ENCODE measurements at regions not wholly inside any gene's neighbourhood (a gene's known extent, or its start where the extent isn't known, plus 50 kb on each side); places are given as distances from the start of the nearest gene placed in this dataset.

GRCh38 chr10:36476399-36476798, 649.0 kb upstream of the ANKRD30A start:
- ATAC-seq = no peak

More at GRCh38 chr10:36476399-36476798, 649.0 kb upstream of the ANKRD30A start:
- H3K4me3 ChIP-seq (replicated peaks in 1 of 2; ENCODE audit: low read depth in 1 of 2, low read length in 2 of 2) = no peak overlapping the region
- H3K9ac ChIP-seq (ENCODE audit: low read length) = no peak overlapping the region
- no peak overlapping the region for H3K27ac ChIP-seq (ENCODE audit: low read depth, low read length)
- BruUV-seq (replicated peaks) = no TSS peak
- TF ChIP-seq SRF (IDR thresholded peaks at IDR 0.05; ENCODE audit: low read depth) (no peak), ZFX (IDR thresholded peaks at IDR 0.05) (no peak), MAX (IDR thresholded peaks at IDR 0.05) (no peak), CBX3 (IDR thresholded peaks at IDR 0.05; ENCODE audit: low read depth) (no peak), SIN3A (IDR thresholded peaks at IDR 0.05; ENCODE audit: low read depth) (no peak), REST (IDR thresholded peaks at IDR 0.05; ENCODE audit: low read depth) (no peak), ZNF274 (IDR thresholded peaks at IDR 0.05; ENCODE audit: low read depth, low read length) (no peak), JUND (IDR thresholded peaks at IDR 0.05) (no peak), POLR2A (IDR thresholded peaks at IDR 0.05; ENCODE audit: borderline replicate concordance, extremely low read depth, insufficient read depth, insufficient read length) (no peak), TCF7L2 (IDR thresholded peaks at IDR 0.05; ENCODE audit: borderline replicate concordance, extremely low read depth, insufficient read depth, insufficient read length) (no peak)
- intact Hi-C loops (cut with micrococcal nuclease) = no loop called here
- H4K20me1 ChIP-seq (ENCODE audit: insufficient read depth) = no peaks in the 10 kb centered on the region
- H3K9me2 ChIP-seq (ENCODE audit: insufficient read depth) = no peaks in the 10 kb centered on the region
- H3K27me3 ChIP-seq (ENCODE audit: insufficient read depth, low read length) = no peaks in the 10 kb centered on the region
- ChIA-PET RAD21 (ENCODE audit: low non-redundant PET in 1 of 2, low total read pairs in 2 of 2, uncharacterized antibody in 2 of 2, unreplicated experiment in 2 of 2) (no interaction called here), CTCF (no interaction called here), POLR2A (no interaction called here)
- H3K79me2 ChIP-seq (ENCODE audit: insufficient read depth, low read length) = no peaks in the 10 kb centered on the region
- H2AFZ ChIP-seq (ENCODE audit: low read depth, low read length, poor library complexity, severe bottlenecking) = no peak overlapping the region
- no peak overlapping the region for H3K4me2 ChIP-seq (ENCODE audit: low read length)
- H3K4me1 ChIP-seq (ENCODE audit: control insufficient read depth in 1 of 2, insufficient read depth in 2 of 2, low read length in 2 of 2) = no peaks in the 10 kb centered on the region
- H3K36me3 ChIP-seq (ENCODE audit: control insufficient read depth in 1 of 2, insufficient read depth in 2 of 2, low read length in 2 of 2) = no peaks in the 10 kb centered on the region
- peaks cover 0 to 6% of the 10 kb centered on the region in 2 experiments; a peak in 1 of 4 replicates for H3K9me3 ChIP-seq (ENCODE audit: control insufficient read depth in 1 of 2, insufficient read depth in 1 of 2, low read depth in 1 of 2, low read length in 2 of 2)
- DNase-seq (ENCODE audit: low read depth, low spot score) = no peak
